Right renal cortex interstitium (tissue), 3 donors: ENCODE measurements at regions not wholly inside any gene's neighbourhood (a gene's known extent, or its start where the extent isn't known, plus 50 kb on each side); places are given as distances from the start of the nearest gene placed in this dataset.

ENCODE experiments used
- DNase-seq, 3 donors: peaks; one replicate each; pipeline ENCODE4 v3.0.0-alpha.2; 2013; ENCODE audit warnings: low read depth in 3 of 3, low spot score in 2 of 3

- DNase-seq, result no peak
Observed at GRCh38 chr6:93801101-93801847, 381.9 kb upstream of the EPHA7 start.

- no peak for DNase-seq
Observed at GRCh38 chr6:93799226-93799625, 379.9 kb upstream of the EPHA7 start.

GRCh38 chr6:93794166-93794565 is 374.8 kb upstream of the EPHA7 start:
- DNase-seq, result no peak

DNA sequence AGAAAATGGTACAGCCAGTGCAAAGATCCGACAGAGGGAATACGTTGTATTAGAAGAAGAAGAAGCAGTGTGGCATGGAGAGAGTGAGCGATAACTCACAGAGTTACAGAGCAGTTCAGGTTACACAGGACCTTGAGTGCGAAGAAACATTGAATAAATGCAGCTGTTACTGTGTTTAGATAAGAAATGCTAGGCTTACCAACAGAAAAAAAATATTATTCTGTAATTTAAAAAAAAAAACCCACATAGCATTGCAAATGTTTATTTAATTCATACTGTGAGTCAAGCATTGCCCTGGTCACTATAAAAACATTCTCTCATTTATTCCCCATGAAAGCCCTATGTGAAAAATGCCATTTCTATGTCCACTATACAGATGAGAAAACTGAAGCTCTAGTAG is 373.4 kb upstream of the EPHA7 start:
- no peak for DNase-seq

DNA sequence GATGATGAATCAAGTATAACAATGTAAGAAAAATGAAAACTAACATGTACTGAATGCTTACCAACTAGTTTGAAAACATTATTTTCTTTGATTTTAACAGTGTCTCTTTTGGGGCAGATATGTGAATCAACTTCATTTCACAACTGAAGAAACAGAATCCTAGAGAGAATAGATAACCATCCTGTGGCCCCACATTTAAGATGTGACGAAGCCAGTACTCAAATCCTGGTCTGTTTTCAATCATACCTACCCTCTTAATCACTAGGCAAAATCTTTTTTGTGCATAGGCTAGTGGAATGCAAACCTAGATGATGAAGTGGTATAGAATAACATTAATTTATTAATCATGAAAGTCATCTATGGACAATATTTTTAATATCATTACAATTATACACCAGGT is 371.6 kb upstream of the EPHA7 start:
- DNase-seq, result no peak

GRCh38 chr6:93789532-93789931 is 370.2 kb upstream of the EPHA7 start:
- no peak for DNase-seq

GRCh38 chr6:93787841-93788240 is 368.5 kb upstream of the EPHA7 start:
- no peak for DNase-seq

GRCh38 chr6:93786474-93787330 is 367.3 kb upstream of the EPHA7 start:
- DNase-seq, result no peak

DNA sequence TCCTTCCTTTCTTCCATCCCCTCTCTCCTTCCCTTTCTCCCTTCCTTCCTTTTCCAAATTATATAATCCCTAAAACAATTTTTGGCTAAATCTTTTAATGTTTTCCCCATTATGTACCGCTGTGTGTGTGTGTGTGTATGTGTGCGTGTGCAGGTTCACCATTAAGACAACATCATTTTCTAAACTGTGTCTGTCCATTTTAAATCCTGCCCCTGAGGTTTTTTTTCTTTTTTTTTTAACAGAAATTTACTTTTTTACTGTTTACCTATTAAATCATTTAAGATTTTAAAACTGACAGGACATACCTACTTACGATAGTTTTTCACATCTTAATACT is 366.3 kb upstream of the EPHA7 start:
- DNase-seq, result no peak

DNA sequence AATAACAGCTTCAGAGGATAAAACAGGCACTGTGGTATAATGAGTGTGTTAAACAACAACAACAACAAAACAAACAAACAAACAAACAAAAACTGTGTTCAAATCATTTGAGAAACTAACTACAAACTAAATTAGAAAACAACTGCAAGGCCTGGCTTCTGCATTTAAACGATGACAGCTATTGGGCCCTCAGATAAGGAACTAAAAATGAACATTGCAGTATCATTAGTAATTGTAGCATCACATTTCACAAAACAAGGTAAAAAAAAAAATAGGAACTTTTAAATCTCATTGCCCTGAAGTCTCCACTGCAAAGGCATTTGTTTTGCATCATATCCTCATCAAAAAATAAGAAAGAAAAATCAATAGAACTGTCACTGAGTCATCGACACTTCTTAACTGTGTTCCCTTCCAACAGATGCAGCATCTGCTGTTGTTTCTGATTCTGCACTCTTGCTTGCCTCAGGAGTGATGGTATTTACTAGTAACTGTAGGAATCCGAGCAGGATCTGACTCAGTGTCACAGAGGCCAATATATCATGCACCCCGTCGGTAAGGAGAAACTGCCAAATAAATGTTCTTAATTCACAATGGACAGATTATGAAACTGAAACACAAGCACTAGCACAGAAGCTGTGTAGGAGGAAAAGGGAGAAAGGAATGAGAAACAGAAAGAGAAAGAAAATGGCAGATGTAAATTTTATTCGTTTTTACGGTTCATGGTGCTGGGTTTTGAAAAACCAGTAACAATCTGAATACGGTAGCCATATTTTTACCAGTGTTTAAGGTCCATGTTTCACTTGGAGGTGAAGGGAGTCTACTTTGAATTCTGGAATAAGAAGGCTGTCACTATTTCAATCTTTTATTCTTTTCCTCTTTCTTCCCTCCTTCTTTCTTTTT is 365.7 kb upstream of the EPHA7 start:
- no peak for DNase-seq

DNA sequence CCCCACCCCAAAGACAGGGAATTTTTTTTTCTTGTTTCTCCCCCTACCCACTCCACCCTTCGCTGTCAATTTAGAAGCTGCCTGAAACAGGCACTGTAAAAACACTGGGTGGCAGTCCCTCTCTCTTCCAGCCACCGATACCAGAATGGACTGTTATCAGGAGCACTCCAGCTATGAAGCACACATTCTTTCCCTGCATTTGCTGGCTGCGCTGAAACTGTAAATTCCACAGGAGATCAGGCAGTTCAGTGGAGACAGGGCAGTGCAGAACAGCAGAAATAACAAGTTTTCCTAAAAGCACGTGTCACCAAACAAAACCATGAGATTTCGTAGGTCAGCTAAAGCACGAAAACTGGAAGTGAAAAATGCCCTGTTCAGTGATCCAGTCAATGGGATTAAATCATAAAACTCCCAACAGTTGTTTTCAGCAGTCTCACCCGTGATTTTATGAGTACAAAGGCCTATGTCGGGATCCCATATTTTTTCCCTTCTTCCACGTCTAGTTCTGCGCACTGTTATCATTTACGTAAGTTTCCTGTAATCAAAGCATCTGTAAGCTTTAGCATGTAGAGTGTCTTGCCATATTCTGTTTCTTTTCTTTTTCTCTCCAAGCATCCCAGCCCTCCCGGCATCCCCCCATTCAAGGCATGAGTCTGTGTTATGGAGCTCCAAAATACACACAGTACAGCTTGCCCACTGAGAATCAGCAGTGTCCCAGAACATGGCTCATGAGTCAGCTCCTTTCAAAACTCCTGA is 359.9 kb upstream of the EPHA7 start:
- no peak for DNase-seq

DNA sequence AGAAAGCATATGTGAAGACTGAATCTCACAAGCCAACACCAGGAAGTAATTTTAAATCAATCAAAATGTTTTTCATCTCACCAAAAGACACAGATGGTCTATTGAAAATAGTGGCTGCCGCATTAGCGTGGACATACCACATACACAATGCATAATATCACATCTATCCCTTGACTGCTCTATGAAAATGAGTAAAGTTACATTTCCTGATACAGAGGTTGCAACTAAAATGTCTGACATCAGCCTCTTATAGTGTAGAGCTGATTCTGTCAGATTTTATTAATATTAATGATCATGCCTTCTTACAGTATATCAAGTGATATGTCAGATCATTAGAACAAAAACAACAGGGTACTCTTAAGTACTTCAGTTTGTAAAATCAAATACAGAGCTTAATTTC is 339.8 kb upstream of the EPHA7 start:
- DNase-seq, result no peak

DNA sequence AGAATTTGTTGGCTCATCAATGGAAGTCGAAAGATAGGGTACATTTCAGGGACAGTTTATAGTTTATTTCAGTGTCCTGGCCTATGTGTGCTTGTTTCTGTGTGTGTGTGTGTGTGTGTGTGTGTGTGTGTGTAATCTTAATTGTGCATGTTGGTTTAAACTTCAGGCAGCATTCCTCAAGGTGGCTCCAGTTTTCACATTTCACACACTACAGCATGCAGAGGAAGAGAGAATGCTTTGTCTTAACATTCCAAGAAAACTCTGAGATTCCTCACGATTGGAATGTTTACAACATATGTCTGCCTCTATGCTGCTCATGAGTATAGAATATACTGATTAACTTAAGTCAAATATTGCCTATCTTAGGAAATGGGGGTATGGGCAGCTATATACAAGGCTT is 332.6 kb upstream of the EPHA7 start:
- no peak for DNase-seq

- DNase-seq, result no peak
Observed at GRCh38 chr6:93749930-93750329, 330.6 kb upstream of the EPHA7 start.

GRCh38 chr6:93749191-93749590 is 329.8 kb upstream of the EPHA7 start:
- DNase-seq, result no peak

GRCh38 chr6:93746892-93747291 is 327.5 kb upstream of the EPHA7 start:
- DNase-seq, result no peak

DNA sequence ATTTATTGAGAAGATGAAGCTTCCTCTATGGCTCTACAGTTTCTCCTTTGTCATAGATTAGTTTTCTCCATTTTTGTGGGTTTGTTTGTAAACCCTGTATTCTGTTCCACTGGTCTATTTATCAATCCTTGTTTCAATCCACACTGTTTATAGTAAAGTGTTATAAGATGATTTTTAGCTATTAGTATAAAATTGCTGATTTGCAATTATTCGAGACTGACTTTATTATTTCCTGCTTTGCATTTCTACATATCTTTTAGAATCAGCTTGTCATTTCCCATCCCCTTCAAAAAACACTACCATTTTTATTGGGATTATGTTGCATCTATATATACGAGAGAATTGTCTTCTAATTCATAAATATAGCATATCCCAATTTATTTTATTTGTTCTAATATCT is 325.9 kb upstream of the EPHA7 start:
- DNase-seq, result no peak

- no peak for DNase-seq
Observed at GRCh38 chr6:93735099-93735498, 315.7 kb upstream of the EPHA7 start.

DNA sequence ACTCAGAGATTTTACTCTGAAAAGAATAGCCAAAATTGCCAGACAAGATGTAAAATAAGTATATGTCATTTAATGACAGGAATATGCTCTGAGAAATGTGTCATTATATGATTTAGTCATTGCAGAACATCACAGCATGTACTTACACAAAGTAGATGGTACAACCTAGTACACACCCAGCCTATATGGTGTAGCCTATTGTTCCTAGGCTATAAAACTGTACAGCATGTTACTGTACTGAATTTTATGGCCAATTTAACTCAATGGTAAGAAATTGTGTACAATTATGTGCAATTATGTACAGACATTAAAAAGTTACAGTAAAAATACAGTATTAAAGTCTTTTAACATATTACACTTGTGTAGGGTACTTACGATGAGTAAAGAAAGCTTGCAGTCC is 311.9 kb upstream of the EPHA7 start:
- no peak for DNase-seq

- DNase-seq, result no peak
Observed at GRCh38 chr6:93728150-93728549, 308.8 kb upstream of the EPHA7 start.

GRCh38 chr6:93727447-93727846 is 308.1 kb upstream of the EPHA7 start:
- DNase-seq, result no peak
